Lung (tissue), 11 donors: ENCODE measurements at regions not wholly inside any gene's neighbourhood (a gene's known extent, or its start where the extent isn't known, plus 50 kb on each side); places are given as distances from the start of the nearest gene placed in this dataset.

Experiments used
- ATAC-seq: fragments of 200-7000 bp; cut with Tn5 transposase; one replicate; pipeline ENCODE4 v1.9.1; 2020; ENCODE audit warnings: moderate number of reproducible peaks; ENCODE audit not compliant: insufficient read depth, low FRiP score
- DNase-seq, 3 donors: peaks; one replicate each; pipeline ENCODE4 v3.0.0-alpha.2; 2013 to 2017
- H3K27ac ChIP-seq, 2 donors: one replicate each; pipeline ENCODE4 v1.5.1; 2013; ENCODE audit warnings: mild to moderate bottlenecking in 2 of 2, moderate library complexity in 2 of 2, control low read depth in 1 of 2, inconsistent platforms in 1 of 2, low read depth in 1 of 2, low read length in 1 of 2
- H3K27me3 ChIP-seq, 3 donors: one replicate each; pipeline ENCODE4 v1.5.1; 2013; ENCODE audit warnings: low read length in 2 of 3; ENCODE audit not compliant: control insufficient read depth in 3 of 3, insufficient read depth in 3 of 3
- H3K36me3 ChIP-seq, 4 donors: one replicate each; pipeline ENCODE4 v1.5.1; 2013; ENCODE audit warnings: low read length in 4 of 4, mild to moderate bottlenecking in 1 of 4, moderate library complexity in 1 of 4; ENCODE audit not compliant: control insufficient read depth in 4 of 4, insufficient read depth in 4 of 4
- H3K4me1 ChIP-seq, 5 donors: one replicate each; pipeline ENCODE4 v1.5.1; 2013; ENCODE audit warnings: low read length in 5 of 5, mild to moderate bottlenecking in 2 of 5, moderate library complexity in 1 of 5; ENCODE audit not compliant: control insufficient read depth in 5 of 5, insufficient read depth in 5 of 5
- H3K4me3 ChIP-seq: one replicate; pipeline ENCODE4 v1.5.1; 2013; ENCODE audit warnings: mild to moderate bottlenecking, control low read depth, moderate library complexity
- H3K9ac ChIP-seq, 2 donors: one replicate each; pipeline ENCODE4 v1.5.1; 2013; ENCODE audit warnings: low read length in 2 of 2, control low read depth in 1 of 2; ENCODE audit not compliant: insufficient read depth in 1 of 2
- H3K9me3 ChIP-seq, 4 donors: one replicate each; pipeline ENCODE4 v1.5.1; 2013; ENCODE audit warnings: low read length in 3 of 4, mild to moderate bottlenecking in 1 of 4, moderate library complexity in 1 of 4; ENCODE audit not compliant: control insufficient read depth in 4 of 4, insufficient read depth in 3 of 4
- CTCF ChIP-seq: IDR thresholded peaks from 2 replicates; pipeline ENCODE4 v1.5.1; 2012; ENCODE audit warnings: mild to moderate bottlenecking; ENCODE audit errors: control extremely low read depth, extremely low read depth
- WGBS, 2 donors: extraction: QIAGEN DNeasy Blood & Tissue Kit; methylation state at CpG; one replicate each; pipeline ENCODE4 v1.1.7; 2013; 5-methylcytosine and 5-hydroxymethylcytosine counted together
- donor health status: control.
- donor health status: control.
- donor health status: Bipolar disorder and iron deficiency.
- donor health status: healthy.
- donor health status: DM: yes; HTN: yes; CAD: no.

GRCh38 chr4:81350040-81350439 is 121.7 kb downstream of the RASGEF1B start:
- no peak overlapping the region for H3K9ac ChIP-seq
- no peak for ATAC-seq
- no peaks in the 10 kb centered on the region for H3K36me3 ChIP-seq
- H3K4me3 ChIP-seq: no peak overlapping the region
- WGBS, 2 donors: 57 to 84% methylated on average over 3 of the region's 3 CpGs
- peaks cover 0 to 18% (median 2%) of the 10 kb centered on the region in 5 donors for H3K4me1 ChIP-seq
- no peaks in the 10 kb centered on the region for H3K27me3 ChIP-seq
- peaks cover 0 to 2% (median 0%) of the 10 kb centered on the region in 4 donors for H3K9me3 ChIP-seq
- H3K27ac ChIP-seq: no peak overlapping the region
- no peak for TF ChIP-seq CTCF
- peak in 1 of 3 donors; percentile 19 for DNase-seq

GRCh38 chr4:81348778-81349094 is 123.0 kb downstream of the RASGEF1B start:
- no peak overlapping the region for H3K4me3 ChIP-seq
- H3K9me3 ChIP-seq: peaks cover 0 to 2% (median 0%) of the 10 kb centered on the region in 4 donors
- no peak for ATAC-seq
- H3K9ac ChIP-seq: no peak overlapping the region
- H3K36me3 ChIP-seq: no peaks in the 10 kb centered on the region
- peaks cover 0 to 18% (median 2%) of the 10 kb centered on the region in 5 donors for H3K4me1 ChIP-seq
- no peaks in the 10 kb centered on the region for H3K27me3 ChIP-seq
- DNase-seq: no peak
- no peak for TF ChIP-seq CTCF
- no peak overlapping the region for H3K27ac ChIP-seq
- WGBS, 2 donors: 78 to 81% methylated on average over 1 of the region's 1 CpG

- Histone ChIP-seq H3K36me3 (no peaks in the 10 kb centered on the region), H3K4me3 (no peak overlapping the region), H3K27ac (no peak overlapping the region), H3K27me3 (no peaks in the 10 kb centered on the region), H3K4me1 (peaks cover 0 to 18% (median 2%) of the 10 kb centered on the region in 5 donors), H3K9ac (no peak overlapping the region), H3K9me3 (peaks cover 0 to 2% (median 0%) of the 10 kb centered on the region in 4 donors)
- WGBS, 2 donors: 84 to 86% methylated on average over 3 of the region's 3 CpGs
- no peak for TF ChIP-seq CTCF
- DNase-seq (peak in 2 of 3 donors; percentile 51 to 53), ATAC-seq (no peak)
Measured at GRCh38 chr4:81348086-81348777, 123.5 kb downstream of the RASGEF1B start.

GRCh38 chr4:81346719-81347118 is 125.0 kb downstream of the RASGEF1B start:
- no peak for TF ChIP-seq CTCF
- H3K27me3 ChIP-seq: no peaks in the 10 kb centered on the region
- H3K9ac ChIP-seq: no peak overlapping the region
- no peak for DNase-seq
- H3K27ac ChIP-seq: no peak overlapping the region
- ATAC-seq: no peak
- H3K9me3 ChIP-seq: peaks cover 0 to 2% (median 0%) of the 10 kb centered on the region in 4 donors
- H3K4me3 ChIP-seq: no peak overlapping the region
- H3K36me3 ChIP-seq: no peaks in the 10 kb centered on the region
- peaks cover 0 to 12% (median 2%) of the 10 kb centered on the region in 5 donors for H3K4me1 ChIP-seq
- 100% methylated on average over 1 of the region's 1 CpG for WGBS, 2 donors
